Panc1 (cell line): ENCODE measurements at regions not wholly inside any gene's neighbourhood (a gene's known extent, or its start where the extent isn't known, plus 50 kb on each side); places are given as distances from the start of the nearest gene placed in this dataset.

Source experiments
- CTCF ChIP-seq: fragments of 450-650 bp; IDR thresholded peaks from 2 replicates; pipeline ENCODE4 v1.5.1; 2017; ENCODE audit warnings: mild to moderate bottlenecking
- POLR2AphosphoS5 ChIP-seq: IDR thresholded peaks from 2 replicates; pipeline ENCODE4 v1.6.1; 2012; ENCODE audit warnings: mild to moderate bottlenecking, low read depth, low read length, moderate library complexity
- REST ChIP-seq, 2 experiments: IDR thresholded peaks; 2 replicates each; pipeline ENCODE4 v1.6.1; 2011 to 2012; ENCODE audit warnings: low read depth in 2 of 2, control low read depth in 1 of 2, low read length in 1 of 2, mild to moderate bottlenecking in 1 of 2, moderate library complexity in 1 of 2; ENCODE audit not compliant: insufficient read depth in 1 of 2
- SIN3A ChIP-seq: IDR thresholded peaks from 2 replicates; pipeline ENCODE4 v1.6.1; 2012; ENCODE audit warnings: low read depth, mild to moderate bottlenecking, low read length, moderate library complexity, borderline replicate concordance; ENCODE audit not compliant: insufficient read depth
- TCF7L2 ChIP-seq: IDR thresholded peaks from 2 replicates; pipeline ENCODE4 v1.6.1; 2011; ENCODE audit warnings: mild to moderate bottlenecking, low read depth, low read length, inconsistent platforms

GRCh38 chr21:43279578-43279894 lies 110.7 kb downstream of the CRYAA start:
- TF ChIP-seq CTCF (no peak), REST (IDR thresholded peaks at IDR 0.05; ENCODE audit: insufficient read depth in 1 of 2, low read depth in 2 of 2, low read length in 1 of 2) (no peak), SIN3A (no peak), TCF7L2 (no peak), POLR2AphosphoS5 (no peak)
